ENCODE measurements at regions not wholly inside any gene's neighbourhood (a gene's known extent, or its start where the extent isn't known, plus 50 kb on each side); places are given as distances from the start of the nearest gene placed in this dataset.

- WGBS, 2 experiments (ENCODE audit: insufficient coverage in 2 of 2), result no CpG with 5 or more reads among the region's 1 CpG
Measured at GRCh38 chrX:3403748-3404147, 57.3 kb upstream of the MXRA5 start.

More at GRCh38 chrX:3403748-3404147, 57.3 kb upstream of the MXRA5 start:
- Histone ChIP-seq H3K27ac (ENCODE audit: low read depth, low read length, severe bottlenecking) (no peak overlapping the region), H3K4me3 (ENCODE audit: extremely low read depth, insufficient read depth, low read length, poor library complexity, severe bottlenecking) (no peak overlapping the region), H3K4me1 (ENCODE audit: control insufficient read depth, insufficient read depth, low read length, poor library complexity, severe bottlenecking) (no peaks in the 10 kb centered on the region), H3K36me3 (ENCODE audit: control insufficient read depth, insufficient read depth, low read length) (no peaks in the 10 kb centered on the region), H3K9me3 (ENCODE audit: control insufficient read depth, low read length) (no peaks in the 10 kb centered on the region)
